ENCODE measurements at regions not wholly inside any gene's neighbourhood (a gene's known extent, or its start where the extent isn't known, plus 50 kb on each side); places are given as distances from the start of the nearest gene placed in this dataset.

DNA sequence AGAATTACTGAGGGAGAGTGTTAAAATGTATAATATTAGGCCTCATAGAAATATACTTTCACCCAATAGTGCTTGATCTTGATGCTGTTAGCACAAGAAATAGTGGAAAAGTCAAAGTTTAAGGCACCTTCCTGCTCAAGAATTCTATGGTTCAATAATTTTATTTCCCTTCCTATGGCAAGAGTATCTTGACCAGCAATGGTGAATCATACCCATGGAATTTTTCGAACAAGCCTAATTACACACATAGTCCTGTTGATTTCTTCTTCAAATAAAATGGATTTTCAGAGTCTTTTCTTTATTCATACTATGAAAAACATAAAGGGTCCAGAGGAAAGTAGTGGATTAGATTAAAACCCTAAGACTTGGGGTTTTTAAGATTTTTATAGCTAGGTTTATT, 810.6 kb downstream of the CDH11 start:
- H3K4me3 Mint-ChIP-seq (ENCODE audit: unreplicated experiment), result no peak overlapping the region
- peaks cover 6% of the 10 kb centered on the region for H3K9me3 Mint-ChIP-seq (ENCODE audit: unreplicated experiment)
- no peaks in the 10 kb centered on the region for H3K36me3 Mint-ChIP-seq (ENCODE audit: unreplicated experiment)
- peaks cover 28% of the 10 kb centered on the region for H3K4me1 Mint-ChIP-seq (ENCODE audit: unreplicated experiment)
- no peak overlapping the region for H3K27ac Mint-ChIP-seq (ENCODE audit: unreplicated experiment)
- no peak for DNase-seq (ENCODE audit: extremely low spot score, unreplicated experiment)
- TF ChIP-seq, protein P1, sequence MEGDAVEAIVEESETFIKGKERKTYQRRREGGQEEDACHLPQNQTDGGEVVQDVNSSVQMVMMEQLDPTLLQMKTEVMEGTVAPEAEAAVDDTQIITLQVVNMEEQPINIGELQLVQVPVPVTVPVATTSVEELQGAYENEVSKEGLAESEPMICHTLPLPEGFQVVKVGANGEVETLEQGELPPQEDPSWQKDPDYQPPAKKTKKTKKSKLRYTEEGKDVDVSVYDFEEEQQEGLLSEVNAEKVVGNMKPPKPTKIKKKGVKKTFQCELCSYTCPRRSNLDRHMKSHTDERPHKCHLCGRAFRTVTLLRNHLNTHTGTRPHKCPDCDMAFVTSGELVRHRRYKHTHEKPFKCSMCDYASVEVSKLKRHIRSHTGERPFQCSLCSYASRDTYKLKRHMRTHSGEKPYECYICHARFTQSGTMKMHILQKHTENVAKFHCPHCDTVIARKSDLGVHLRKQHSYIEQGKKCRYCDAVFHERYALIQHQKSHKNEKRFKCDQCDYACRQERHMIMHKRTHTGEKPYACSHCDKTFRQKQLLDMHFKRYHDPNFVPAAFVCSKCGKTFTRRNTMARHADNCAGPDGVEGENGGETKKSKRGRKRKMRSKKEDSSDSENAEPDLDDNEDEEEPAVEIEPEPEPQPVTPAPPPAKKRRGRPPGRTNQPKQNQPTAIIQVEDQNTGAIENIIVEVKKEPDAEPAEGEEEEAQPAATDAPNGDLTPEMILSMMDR (IDR thresholded peaks at IDR 0.05), result no peak
- H3K27me3 Mint-ChIP-seq (ENCODE audit: unreplicated experiment), result peaks cover 3% of the 10 kb centered on the region

DNA sequence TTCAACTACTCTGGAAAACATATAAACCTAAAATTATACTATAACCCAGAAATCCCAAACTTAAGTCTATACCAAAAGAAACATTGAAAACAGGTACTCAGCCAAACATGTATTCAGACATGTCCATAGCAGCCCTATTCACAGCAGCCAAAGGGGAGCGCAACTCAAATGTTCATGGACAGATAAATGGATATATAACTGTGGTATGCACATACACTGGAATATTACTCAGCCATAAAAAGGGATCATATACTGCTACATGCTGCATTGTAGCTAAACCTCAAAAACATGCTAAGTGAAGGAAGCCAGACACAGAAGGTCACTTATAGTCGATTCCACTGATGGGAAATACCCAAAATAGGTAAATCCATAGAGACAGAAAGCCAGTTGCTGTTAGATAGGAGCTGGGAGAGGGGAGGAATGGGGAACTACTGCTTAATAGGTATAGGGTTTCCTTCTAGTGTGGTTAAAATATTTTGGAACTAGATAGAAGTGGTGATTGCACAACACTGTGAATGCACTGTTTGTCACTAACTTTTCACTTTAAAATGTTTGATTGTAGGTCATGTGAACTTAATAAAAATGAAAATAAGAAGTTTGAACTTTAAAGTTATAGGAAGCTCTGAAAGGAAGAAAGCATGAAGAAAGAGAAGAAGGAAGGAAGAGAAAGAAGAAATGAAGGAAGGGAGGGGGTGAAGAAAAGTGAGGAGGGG, 812.3 kb downstream of the CDH11 start:
- no peak overlapping the region for H3K4me3 Mint-ChIP-seq (ENCODE audit: unreplicated experiment)
- no peak for DNase-seq (ENCODE audit: extremely low spot score, unreplicated experiment)
- peaks cover 31% of the 10 kb centered on the region for H3K4me1 Mint-ChIP-seq (ENCODE audit: unreplicated experiment)
- TF ChIP-seq, protein P1 (IDR thresholded peaks at IDR 0.05), result no peak
- H3K36me3 Mint-ChIP-seq (ENCODE audit: unreplicated experiment), result no peaks in the 10 kb centered on the region
- H3K27me3 Mint-ChIP-seq (ENCODE audit: unreplicated experiment), result peaks cover 5% of the 10 kb centered on the region
- H3K9me3 Mint-ChIP-seq (ENCODE audit: unreplicated experiment), result peaks cover 6% of the 10 kb centered on the region
- no peak overlapping the region for H3K27ac Mint-ChIP-seq (ENCODE audit: unreplicated experiment)

DNA sequence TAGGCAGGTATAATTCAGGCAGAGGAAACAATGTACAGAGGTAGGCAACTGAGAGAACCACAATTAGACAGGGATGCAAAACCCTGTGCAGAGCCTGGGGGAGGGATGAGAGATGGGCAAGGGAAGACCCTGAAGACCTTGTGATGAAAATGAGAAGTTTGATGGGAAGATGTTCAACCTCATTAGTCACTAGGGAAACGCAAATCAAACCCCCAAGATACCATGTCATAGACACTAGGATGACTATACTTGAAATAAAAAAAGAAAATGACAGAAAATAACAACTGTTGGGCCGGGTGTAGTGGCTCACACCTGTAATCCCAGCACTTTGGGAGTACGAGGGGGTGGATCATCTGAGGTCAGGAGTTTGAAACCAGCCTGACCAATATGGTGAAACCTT, 813.1 kb downstream of the CDH11 start:
- H3K27ac Mint-ChIP-seq (ENCODE audit: unreplicated experiment), result no peak overlapping the region
- no peak for DNase-seq (ENCODE audit: extremely low spot score, unreplicated experiment)
- H3K4me1 Mint-ChIP-seq (ENCODE audit: unreplicated experiment), result peaks cover 28% of the 10 kb centered on the region
- TF ChIP-seq, protein P1 (IDR thresholded peaks at IDR 0.05), result no peak
- H3K27me3 Mint-ChIP-seq (ENCODE audit: unreplicated experiment), result peaks cover 5% of the 10 kb centered on the region
- peaks cover 6% of the 10 kb centered on the region for H3K9me3 Mint-ChIP-seq (ENCODE audit: unreplicated experiment)
- no peaks in the 10 kb centered on the region for H3K36me3 Mint-ChIP-seq (ENCODE audit: unreplicated experiment)
- no peak overlapping the region for H3K4me3 Mint-ChIP-seq (ENCODE audit: unreplicated experiment)

DNA sequence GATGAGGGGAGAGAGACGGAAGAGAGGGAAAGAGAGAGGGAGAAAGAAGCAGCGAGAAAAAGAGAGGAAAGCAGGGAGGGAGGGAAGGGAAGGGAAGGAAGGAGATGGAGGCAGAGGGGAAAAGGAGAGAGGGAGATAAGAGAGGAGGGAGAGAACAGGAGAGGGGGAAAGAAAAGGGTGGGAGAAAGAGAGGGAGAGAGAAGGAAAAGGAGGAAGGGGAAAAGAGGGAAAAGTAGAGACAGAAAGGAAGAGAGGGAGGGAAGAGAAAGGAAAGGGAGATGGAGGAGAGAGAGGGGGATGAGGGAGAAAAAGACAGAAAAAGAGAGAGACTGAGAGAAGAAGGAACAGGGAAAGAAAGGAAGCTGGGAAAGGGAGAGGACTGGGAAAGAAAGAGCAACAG, 814.4 kb downstream of the CDH11 start:
- H3K4me3 Mint-ChIP-seq (ENCODE audit: unreplicated experiment), result no peak overlapping the region
- no peaks in the 10 kb centered on the region for H3K36me3 Mint-ChIP-seq (ENCODE audit: unreplicated experiment)
- TF ChIP-seq, protein P1 (IDR thresholded peaks at IDR 0.05), result no peak
- no peak for DNase-seq (ENCODE audit: extremely low spot score, unreplicated experiment)
- peaks cover 6% of the 10 kb centered on the region for H3K9me3 Mint-ChIP-seq (ENCODE audit: unreplicated experiment)
- no peak overlapping the region for H3K27ac Mint-ChIP-seq (ENCODE audit: unreplicated experiment)
- peaks cover 5% of the 10 kb centered on the region for H3K27me3 Mint-ChIP-seq (ENCODE audit: unreplicated experiment)
- peaks cover 24% of the 10 kb centered on the region for H3K4me1 Mint-ChIP-seq (ENCODE audit: unreplicated experiment)

DNA sequence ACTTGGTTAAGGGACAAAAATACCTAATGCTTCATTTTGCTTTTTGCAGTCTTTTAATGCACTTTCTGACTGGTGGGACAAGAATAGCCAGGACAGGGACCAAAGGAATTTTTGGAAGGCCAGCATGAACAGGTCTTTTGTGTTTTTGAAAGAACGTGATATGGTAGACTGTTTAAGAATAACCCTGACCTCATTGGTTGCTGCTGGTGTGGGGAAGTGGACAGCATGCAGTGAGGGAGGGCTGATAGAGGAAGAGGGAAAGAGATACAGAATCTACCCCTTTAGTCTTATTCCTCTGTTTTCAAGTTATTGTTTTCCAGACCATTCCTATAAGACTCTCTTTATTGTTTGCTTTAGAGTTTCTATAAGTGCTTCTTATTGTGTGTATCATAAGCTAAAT, 816.2 kb downstream of the CDH11 start:
- peaks cover 5% of the 10 kb centered on the region for H3K27me3 Mint-ChIP-seq (ENCODE audit: unreplicated experiment)
- no peak overlapping the region for H3K4me3 Mint-ChIP-seq (ENCODE audit: unreplicated experiment)
- DNase-seq (ENCODE audit: extremely low spot score, unreplicated experiment), result no peak
- no peak overlapping the region for H3K27ac Mint-ChIP-seq (ENCODE audit: unreplicated experiment)
- H3K9me3 Mint-ChIP-seq (ENCODE audit: unreplicated experiment), result peaks cover 6% of the 10 kb centered on the region
- H3K36me3 Mint-ChIP-seq (ENCODE audit: unreplicated experiment), result no peaks in the 10 kb centered on the region
- peaks cover 17% of the 10 kb centered on the region for H3K4me1 Mint-ChIP-seq (ENCODE audit: unreplicated experiment)
- TF ChIP-seq, protein P1 (IDR thresholded peaks at IDR 0.05), result no peak
